ENCODE measurements at regions not wholly inside any gene's neighbourhood (a gene's known extent, or its start where the extent isn't known, plus 50 kb on each side); places are given as distances from the start of the nearest gene placed in this dataset.
A peak's percentile ranks its signal among the peaks of the same experiment; 100 is the strongest.

GRCh38 chr2:144322379-144322778 lies 197.5 kb downstream of the ZEB2 start:
- intact Hi-C loops (cut with micrococcal nuclease): no loop called here
- H2AFZ ChIP-seq (ENCODE audit: insufficient read depth, low read depth, low read length, poor library complexity, severe bottlenecking): no peak overlapping the region
- H3K27me3 Mint-ChIP-seq (ENCODE audit: low read depth in 3 of 3): peaks cover 0 to 3% (median 0%) of the 10 kb centered on the region in 3 donors
- no CpG with 5 or more reads among the region's 2 CpGs for WGBS (ENCODE audit: insufficient coverage)
- H3K4me3 Mint-ChIP-seq: no peak overlapping the region
- H4K20me1 ChIP-seq (ENCODE audit: insufficient read depth, low read length): no peaks in the 10 kb centered on the region
- H3K9ac ChIP-seq (ENCODE audit: insufficient read depth, low read length, poor library complexity, severe bottlenecking): no peak overlapping the region
- H3K36me3 ChIP-seq (replicated peaks in 1 of 2; ENCODE audit: control insufficient read depth in 1 of 2, insufficient read depth in 2 of 2, low read length in 2 of 2): no peaks in the 10 kb centered on the region
- no peak overlapping the region for H3K27ac Mint-ChIP-seq
- no peak for TF ChIP-seq CTCF (IDR thresholded peaks at IDR 0.05)
- peaks cover 0 to 4% of the 10 kb centered on the region in 2 donors for H3K4me1 ChIP-seq (ENCODE audit: control insufficient read depth in 1 of 2, insufficient read depth in 2 of 2, low read length in 2 of 2)
- H3K36me3 Mint-ChIP-seq: peaks cover 4 to 13% of the 10 kb centered on the region in 2 donors
- no peaks in the 10 kb centered on the region for H3K27me3 ChIP-seq (ENCODE audit: control insufficient read depth in 2 of 2, insufficient read depth in 2 of 2, low read length in 2 of 2)
- no peaks in the 10 kb centered on the region for H3K9me3 ChIP-seq (replicated peaks in 1 of 2; ENCODE audit: control insufficient read depth in 1 of 2, insufficient read depth in 1 of 2, low read length in 2 of 2)
- H3K79me2 ChIP-seq (ENCODE audit: insufficient read depth, low read length): no peaks in the 10 kb centered on the region
- H3K4me3 ChIP-seq (replicated peaks in 1 of 3; ENCODE audit: low read depth in 2 of 3, low read length in 3 of 3): no peak overlapping the region
- peaks cover 8% of the 10 kb centered on the region for H3K4me1 Mint-ChIP-seq
- H3K4me2 ChIP-seq (replicated peaks; ENCODE audit: extremely low read depth, low read length, poor library complexity, severe bottlenecking): no peak overlapping the region
- no peak for DNase-seq
- H3K27ac ChIP-seq (ENCODE audit: low read depth in 1 of 2, low read length in 2 of 2): no peak overlapping the region
- no peaks in the 10 kb centered on the region for H3K9me3 Mint-ChIP-seq

DNA sequence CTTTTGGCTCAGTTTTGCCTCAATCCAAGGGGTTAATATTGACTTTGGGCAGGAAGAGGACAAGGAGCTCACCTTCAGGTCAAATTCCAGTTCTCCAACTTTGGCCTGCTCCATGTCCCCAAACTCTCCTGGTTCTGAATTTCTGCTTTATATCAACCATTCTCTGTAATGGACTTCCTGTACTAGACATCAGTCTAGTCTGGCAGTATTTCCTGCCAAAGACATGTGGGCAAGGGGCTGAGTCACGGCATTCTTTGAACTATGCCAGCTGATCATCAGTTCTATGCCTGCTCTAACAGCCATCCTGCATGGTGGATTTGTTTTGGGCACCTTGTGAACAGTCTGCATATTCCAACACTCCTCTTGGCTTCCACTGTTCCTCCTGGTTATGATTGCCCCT lies 199.4 kb downstream of the ZEB2 start:
- Mint-ChIP-seq H3K36me3 (peaks cover 0 to 6% of the 10 kb centered on the region in 2 donors), H3K27me3 (ENCODE audit: low read depth in 3 of 3) (no peaks in the 10 kb centered on the region), H3K4me1 (peaks cover 8% of the 10 kb centered on the region), H3K9me3 (peaks cover 0 to 4% (median 0%) of the 10 kb centered on the region in 7 donors), H3K27ac (peak overlapping the region in 2 of 7 donors; percentile 5 to 18), H3K4me3 (no peak overlapping the region)
- Histone ChIP-seq H4K20me1 (ENCODE audit: insufficient read depth, low read length) (no peaks in the 10 kb centered on the region), H3K9me3 (replicated peaks in 1 of 2; ENCODE audit: control insufficient read depth in 1 of 2, insufficient read depth in 1 of 2, low read length in 2 of 2) (no peaks in the 10 kb centered on the region), H3K9ac (ENCODE audit: insufficient read depth, low read length, poor library complexity, severe bottlenecking) (no peak overlapping the region), H3K27ac (ENCODE audit: low read depth in 1 of 2, low read length in 2 of 2) (no peak overlapping the region), H3K4me1 (ENCODE audit: control insufficient read depth in 1 of 2, insufficient read depth in 2 of 2, low read length in 2 of 2) (peaks cover 0 to 4% of the 10 kb centered on the region in 2 donors), H3K4me2 (replicated peaks; ENCODE audit: extremely low read depth, low read length, poor library complexity, severe bottlenecking) (no peak overlapping the region), H2AFZ (ENCODE audit: insufficient read depth, low read depth, low read length, poor library complexity, severe bottlenecking) (no peak overlapping the region), H3K36me3 (replicated peaks in 1 of 2; ENCODE audit: control insufficient read depth in 1 of 2, insufficient read depth in 2 of 2, low read length in 2 of 2) (no peaks in the 10 kb centered on the region), H3K4me3 (replicated peaks in 1 of 3; ENCODE audit: low read depth in 2 of 3, low read length in 3 of 3) (no peak overlapping the region), H3K79me2 (ENCODE audit: insufficient read depth, low read length) (no peaks in the 10 kb centered on the region), H3K27me3 (ENCODE audit: control insufficient read depth in 2 of 2, insufficient read depth in 2 of 2, low read length in 2 of 2) (no peaks in the 10 kb centered on the region)
- 0% methylated on average over 1 of the region's 1 CpG for WGBS (ENCODE audit: insufficient coverage)
- intact Hi-C loops (cut with micrococcal nuclease): no loop called here
- peak; percentile 6 to 30 (median 29) for DNase-seq
- TF ChIP-seq CTCF (IDR thresholded peaks at IDR 0.05): no peak

Measured in CD14-positive monocyte (primary cell).